Stomach (tissue), 4 donors: ENCODE measurements at regions not wholly inside any gene's neighbourhood (a gene's known extent, or its start where the extent isn't known, plus 50 kb on each side); places are given as distances from the start of the nearest gene placed in this dataset.

Experiments used
- CTCF ChIP-seq, 7 experiments: fragments of 450-650 bp in 4 of 7; fragments of 200-600 bp in 3 of 7; sonication (generic) in 3 of 7; IDR thresholded peaks; one replicate each; pipeline ENCODE4 v1.5.1; 2016 to 2019; ENCODE audit warnings: antibody characterized with exemption in 7 of 7, control low read depth in 2 of 7, mild to moderate bottlenecking in 1 of 7
- EP300 ChIP-seq: sonication (generic); formaldehyde crosslinking; IDR thresholded peaks from one replicate; pipeline ENCODE4 v1.6.1; 2017; ENCODE audit warnings: antibody characterized with exemption
- POLR2A ChIP-seq, 4 donors: fragments of 450-650 bp; IDR thresholded peaks; one replicate each; pipeline ENCODE4 v1.6.1; 2016; ENCODE audit warnings: antibody characterized with exemption in 4 of 4, control low read depth in 2 of 4, mild to moderate bottlenecking in 1 of 4, moderate library complexity in 1 of 4
- POLR2AphosphoS5 ChIP-seq, 3 donors: sonication (generic); formaldehyde crosslinking; IDR thresholded peaks; one replicate each; pipeline ENCODE4 v1.6.1; 2016; ENCODE audit warnings: antibody characterized with exemption in 3 of 3

GRCh38 chr2:79259959-79260358, 100.4 kb upstream of the REG3A start:
- TF ChIP-seq CTCF (IDR thresholded peaks at IDR 0.05): no peak
- no peak for TF ChIP-seq EP300
- TF ChIP-seq POLR2AphosphoS5 (IDR thresholded peaks at IDR 0.05): no peak
- TF ChIP-seq POLR2A (IDR thresholded peaks at IDR 0.05): no peak
